Tibial artery (tissue), 4 donors: ENCODE measurements at regions not wholly inside any gene's neighbourhood (a gene's known extent, or its start where the extent isn't known, plus 50 kb on each side); places are given as distances from the start of the nearest gene placed in this dataset.

Experiments
- DNase-seq, 2 donors: peaks; one replicate each; pipeline ENCODE4 v3.0.0-alpha.2; 2019
- H3K27ac ChIP-seq, 2 donors: fragments of 200-600 bp; sonication (generic) in 1 of 2; 1 replicate in 1 of 2; 2 replicates in 1 of 2; pipeline ENCODE4 v1.5.1; 2018 to 2019; ENCODE audit warnings: mild to moderate bottlenecking in 1 of 2
- H3K27me3 ChIP-seq, 2 donors: fragments of 200-600 bp; sonication (generic) in 1 of 2; one replicate each; pipeline versions ENCODE4 v1.5.1 to v1.6.0; 2016 to 2019
- H3K36me3 ChIP-seq, 3 donors: fragments of 200-600 bp; sonication (generic) in 2 of 3; one replicate each; pipeline ENCODE4 v1.5.1; 2016 to 2019; ENCODE audit warnings: mild to moderate bottlenecking in 2 of 3
- H3K4me1 ChIP-seq, 4 donors: fragments of 200-600 bp; sonication (generic) in 2 of 4; 1 replicate in 3 of 4; 2 replicates in 1 of 4; pipeline ENCODE4 v1.5.1; 2016 to 2019
- H3K4me3 ChIP-seq, 2 donors: fragments of 200-600 bp; sonication (generic) in 1 of 2; 1 replicate in 1 of 2; 2 replicates in 1 of 2; pipeline ENCODE4 v1.5.1; 2018 to 2019; ENCODE audit warnings: mild to moderate bottlenecking in 2 of 2
- H3K9me3 ChIP-seq, 3 donors: fragments of 200-600 bp; sonication (generic) in 1 of 3; one replicate each; pipeline ENCODE4 v1.5.1; 2016 to 2019
- intact Hi-C: fragments of 100-400 bp; cut with DNase I; formaldehyde crosslinking; loops from one replicate; pipeline ENCODE4 v1.15.0; 2023; ENCODE audit warnings: low total_unique reads
- TF ChIP-seq, protein P1 (sequence below), 2 experiments: fragments of 200-600 bp in 1 of 2; fragments of 450-650 bp in 1 of 2; IDR thresholded peaks; one replicate each; pipeline ENCODE4 v1.5.1; 2017 to 2019; ENCODE audit warnings: antibody characterized with exemption in 2 of 2, mild to moderate bottlenecking in 1 of 2, moderate library complexity in 1 of 2

DNA sequence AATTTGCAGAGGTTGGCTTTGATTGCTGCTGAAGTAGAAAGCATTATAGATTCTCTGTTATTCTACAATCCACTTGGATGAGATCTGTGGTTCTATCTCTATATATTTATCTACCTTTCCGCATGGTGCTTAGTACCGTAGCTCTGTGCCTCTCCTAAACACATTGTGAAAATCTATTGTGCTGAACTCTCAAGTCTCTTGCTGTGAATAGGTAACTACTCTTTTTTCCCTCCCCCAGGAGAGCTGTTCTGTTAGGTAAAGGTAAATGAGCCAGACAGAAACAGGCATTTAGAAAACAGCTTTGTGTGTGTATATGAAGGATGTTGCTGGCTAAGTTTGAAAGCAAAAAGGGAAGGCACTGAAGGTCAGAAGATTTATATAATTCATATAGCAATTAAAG lies 112.6 kb downstream of the BRMS1L start:
- H3K9me3 ChIP-seq = no peaks in the 10 kb centered on the region
- TF ChIP-seq, protein P1, sequence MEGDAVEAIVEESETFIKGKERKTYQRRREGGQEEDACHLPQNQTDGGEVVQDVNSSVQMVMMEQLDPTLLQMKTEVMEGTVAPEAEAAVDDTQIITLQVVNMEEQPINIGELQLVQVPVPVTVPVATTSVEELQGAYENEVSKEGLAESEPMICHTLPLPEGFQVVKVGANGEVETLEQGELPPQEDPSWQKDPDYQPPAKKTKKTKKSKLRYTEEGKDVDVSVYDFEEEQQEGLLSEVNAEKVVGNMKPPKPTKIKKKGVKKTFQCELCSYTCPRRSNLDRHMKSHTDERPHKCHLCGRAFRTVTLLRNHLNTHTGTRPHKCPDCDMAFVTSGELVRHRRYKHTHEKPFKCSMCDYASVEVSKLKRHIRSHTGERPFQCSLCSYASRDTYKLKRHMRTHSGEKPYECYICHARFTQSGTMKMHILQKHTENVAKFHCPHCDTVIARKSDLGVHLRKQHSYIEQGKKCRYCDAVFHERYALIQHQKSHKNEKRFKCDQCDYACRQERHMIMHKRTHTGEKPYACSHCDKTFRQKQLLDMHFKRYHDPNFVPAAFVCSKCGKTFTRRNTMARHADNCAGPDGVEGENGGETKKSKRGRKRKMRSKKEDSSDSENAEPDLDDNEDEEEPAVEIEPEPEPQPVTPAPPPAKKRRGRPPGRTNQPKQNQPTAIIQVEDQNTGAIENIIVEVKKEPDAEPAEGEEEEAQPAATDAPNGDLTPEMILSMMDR (IDR thresholded peaks at IDR 0.05) = no peak
- peaks cover 0 to 3% of the 10 kb centered on the region in 2 donors for H3K27me3 ChIP-seq
- DNase-seq = no peak
- no peak overlapping the region for H3K27ac ChIP-seq
- no peaks in the 10 kb centered on the region for H3K4me1 ChIP-seq
- intact Hi-C loops = no loop called here
- H3K36me3 ChIP-seq = no peaks in the 10 kb centered on the region
- no peak overlapping the region for H3K4me3 ChIP-seq

DNA sequence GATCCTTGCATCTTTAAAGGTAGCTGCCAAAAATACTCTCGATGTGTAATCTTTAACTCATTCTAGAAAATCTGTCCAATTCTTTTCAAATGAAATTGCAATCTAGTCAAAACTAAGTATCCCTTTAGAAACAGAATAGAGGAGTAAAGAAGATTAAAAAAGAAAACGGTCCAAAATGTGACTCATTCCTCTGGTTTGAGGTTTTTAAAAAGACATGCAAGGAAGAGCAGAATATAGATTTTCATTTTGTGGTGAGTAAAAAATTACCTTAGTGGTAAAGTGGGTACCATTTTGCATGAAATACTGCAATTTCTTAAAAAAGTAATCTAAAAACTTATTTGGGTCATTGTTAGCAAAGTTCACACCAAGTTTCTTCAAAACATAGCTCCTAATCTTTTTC lies 108.4 kb downstream of the BRMS1L start:
- no peaks in the 10 kb centered on the region for H3K36me3 ChIP-seq
- H3K27ac ChIP-seq = no peak overlapping the region
- no peaks in the 10 kb centered on the region for H3K4me1 ChIP-seq
- H3K9me3 ChIP-seq = no peaks in the 10 kb centered on the region
- intact Hi-C loops = no loop called here
- DNase-seq = no peak
- TF ChIP-seq, protein P1 (IDR thresholded peaks at IDR 0.05) = no peak
- H3K27me3 ChIP-seq = no peaks in the 10 kb centered on the region
- H3K4me3 ChIP-seq = no peak overlapping the region

DNA sequence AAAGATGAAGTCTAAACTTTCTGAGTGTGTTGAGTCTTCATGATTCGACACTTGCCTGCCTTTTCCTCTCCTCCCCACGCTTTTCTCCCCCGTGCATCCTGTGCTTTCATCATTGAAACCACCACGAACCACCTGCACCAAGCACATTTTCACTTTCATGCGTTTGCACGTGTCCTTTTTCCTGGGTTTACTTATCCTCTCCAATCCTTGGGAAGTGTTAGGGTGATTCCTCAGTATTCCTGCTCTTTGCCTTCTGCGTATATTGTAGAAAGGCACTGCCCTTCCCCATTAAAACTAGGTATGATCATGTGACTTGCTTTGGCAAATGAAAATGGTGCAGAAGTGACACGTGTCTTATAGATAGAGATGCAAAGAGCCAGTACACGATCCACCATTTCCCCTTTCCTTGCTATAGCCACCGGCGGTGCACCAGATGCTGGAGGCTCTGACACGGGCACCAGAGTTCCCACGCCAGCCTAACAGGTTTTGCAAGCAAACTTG lies 106.6 kb downstream of the BRMS1L start:
- Histone ChIP-seq H3K9me3 (no peaks in the 10 kb centered on the region), H3K27me3 (no peaks in the 10 kb centered on the region), H3K4me1 (no peaks in the 10 kb centered on the region), H3K4me3 (no peak overlapping the region), H3K27ac (no peak overlapping the region), H3K36me3 (no peaks in the 10 kb centered on the region)
- no peak for DNase-seq
- TF ChIP-seq, protein P1 (IDR thresholded peaks at IDR 0.05) = no peak
- intact Hi-C loops = no loop called here

DNA sequence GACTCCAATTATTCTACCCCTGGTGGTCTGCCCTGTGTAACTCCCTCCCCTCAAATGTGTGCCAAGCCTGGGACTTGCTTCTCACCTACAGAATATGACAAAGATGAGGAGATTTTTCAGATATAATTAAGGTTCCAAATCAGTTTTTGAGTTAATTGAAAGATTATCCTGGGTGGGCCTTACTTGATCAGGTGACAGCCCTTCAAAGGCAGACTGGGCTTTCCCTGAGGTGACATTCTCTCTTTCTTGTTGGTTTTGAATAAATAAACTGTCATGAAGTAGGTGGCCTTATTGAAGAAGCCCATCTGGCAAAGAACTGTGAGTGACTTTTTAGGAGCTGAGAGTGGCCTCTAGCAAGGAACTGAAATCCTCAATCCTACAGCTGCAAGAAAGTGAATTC lies 106.0 kb downstream of the BRMS1L start:
- Histone ChIP-seq H3K27ac (no peak overlapping the region), H3K4me1 (no peaks in the 10 kb centered on the region), H3K9me3 (no peaks in the 10 kb centered on the region), H3K27me3 (no peaks in the 10 kb centered on the region), H3K4me3 (no peak overlapping the region), H3K36me3 (no peaks in the 10 kb centered on the region)
- no peak for DNase-seq
- intact Hi-C loops = no loop called here
- TF ChIP-seq, protein P1 (IDR thresholded peaks at IDR 0.05) = no peak

DNA sequence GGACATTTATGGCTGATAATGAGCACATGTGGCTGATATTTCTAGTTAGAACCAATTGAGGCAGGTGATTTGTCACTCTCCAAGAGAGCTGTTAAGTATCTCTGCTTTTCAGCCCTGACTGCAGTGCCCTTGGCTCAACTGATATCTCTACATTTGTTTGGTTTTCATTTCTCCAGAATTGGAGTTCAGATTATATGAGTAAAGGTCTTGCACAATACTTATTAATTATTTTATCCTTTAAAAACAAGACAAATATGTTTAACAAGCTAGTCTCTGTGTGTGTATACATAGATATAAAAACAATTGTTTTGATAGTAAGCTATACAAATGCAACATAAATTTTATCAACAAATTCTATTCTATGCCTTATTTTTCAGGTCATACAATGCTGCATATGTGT lies 105.2 kb downstream of the BRMS1L start:
- no peaks in the 10 kb centered on the region for H3K36me3 ChIP-seq
- H3K9me3 ChIP-seq = no peaks in the 10 kb centered on the region
- TF ChIP-seq, protein P1 (IDR thresholded peaks at IDR 0.05) = no peak
- H3K4me1 ChIP-seq = no peaks in the 10 kb centered on the region
- no peak for DNase-seq
- H3K4me3 ChIP-seq = no peak overlapping the region
- H3K27ac ChIP-seq = no peak overlapping the region
- H3K27me3 ChIP-seq = no peaks in the 10 kb centered on the region
- intact Hi-C loops = no loop called here

DNA sequence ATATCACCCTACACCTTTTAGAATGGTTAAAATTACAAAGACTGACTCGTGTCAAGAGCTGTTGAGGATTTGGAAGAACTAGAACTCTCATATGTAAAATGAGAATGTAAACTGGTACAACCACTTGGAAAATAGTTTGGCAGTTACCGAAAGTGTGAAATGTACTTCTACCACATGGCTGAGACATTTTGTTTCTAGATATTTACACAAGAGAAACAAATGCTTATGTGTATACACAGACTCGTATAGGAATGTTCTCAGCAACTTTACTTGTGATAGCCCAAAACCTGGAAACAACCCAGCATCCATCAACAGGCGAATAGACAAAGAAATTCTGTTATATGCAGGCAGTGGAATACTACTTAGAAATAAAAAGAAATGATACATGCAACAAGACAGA lies 103.0 kb downstream of the BRMS1L start:
- DNase-seq = no peak
- no peaks in the 10 kb centered on the region for H3K36me3 ChIP-seq
- H3K4me3 ChIP-seq = no peak overlapping the region
- intact Hi-C loops = no loop called here
- no peak overlapping the region for H3K27ac ChIP-seq
- no peaks in the 10 kb centered on the region for H3K9me3 ChIP-seq
- TF ChIP-seq, protein P1 (IDR thresholded peaks at IDR 0.05) = no peak
- H3K4me1 ChIP-seq = no peaks in the 10 kb centered on the region
- no peaks in the 10 kb centered on the region for H3K27me3 ChIP-seq
